GF-D8 (cell line): ENCODE measurements at regions not wholly inside any gene's neighbourhood (a gene's known extent, or its start where the extent isn't known, plus 50 kb on each side); places are given as distances from the start of the nearest gene placed in this dataset.

Experiments
- DNase-seq: peaks from one replicate; lab custom pipeline; 2025; lab: John Stamatoyannopoulos, UW

GRCh38 chr1:234718496-234719453 is 108.8 kb upstream of the IRF2BP2 start:
- DNase-seq: no peak

GRCh38 chr1:234716908-234717375 is 107.0 kb upstream of the IRF2BP2 start:
- DNase-seq: no peak

GRCh38 chr1:234715252-234716014 is 105.5 kb upstream of the IRF2BP2 start:
- no peak for DNase-seq

GRCh38 chr1:234713859-234714258 is 103.9 kb upstream of the IRF2BP2 start:
- DNase-seq: no peak

GRCh38 chr1:234713440-234713839 is 103.5 kb upstream of the IRF2BP2 start:
- no peak for DNase-seq

GRCh38 chr1:234712891-234713305 is 102.9 kb upstream of the IRF2BP2 start:
- no peak for DNase-seq

- no peak for DNase-seq
Observed at GRCh38 chr1:234710936-234711724, 101.2 kb upstream of the IRF2BP2 start.

- DNase-seq: no peak
Observed at GRCh38 chr1:234710381-234710780, 100.4 kb upstream of the IRF2BP2 start.

GRCh38 chr1:234709473-234710228 is 99.7 kb upstream of the IRF2BP2 start:
- DNase-seq: no peak

- no peak for DNase-seq
Observed at GRCh38 chr1:234708700-234709395, 98.9 kb upstream of the IRF2BP2 start.

- DNase-seq: no peak
Observed at GRCh38 chr1:234707641-234708040, 97.7 kb upstream of the IRF2BP2 start.

GRCh38 chr1:234706931-234707330 is 97.0 kb upstream of the IRF2BP2 start:
- no peak for DNase-seq

- DNase-seq: no peak
Observed at GRCh38 chr1:234706199-234706598, 96.2 kb upstream of the IRF2BP2 start.

- no peak for DNase-seq
Observed at GRCh38 chr1:234705615-234706014, 95.6 kb upstream of the IRF2BP2 start.

- DNase-seq: no peak
Observed at GRCh38 chr1:234704106-234704887, 94.3 kb upstream of the IRF2BP2 start.

- no peak for DNase-seq
Observed at GRCh38 chr1:234702342-234703000, 92.5 kb upstream of the IRF2BP2 start.

GRCh38 chr1:234701737-234702341 is 91.9 kb upstream of the IRF2BP2 start:
- no peak for DNase-seq

- DNase-seq: no peak
Observed at GRCh38 chr1:234699795-234700665, 90.1 kb upstream of the IRF2BP2 start.
